Left lung (tissue), 4 donors: ENCODE measurements at regions not wholly inside any gene's neighbourhood (a gene's known extent, or its start where the extent isn't known, plus 50 kb on each side); places are given as distances from the start of the nearest gene placed in this dataset.
"Not testable (repeated sequence)": the region's sequence is repeated elsewhere in the genome, so short reads cannot be mapped to it uniquely, and the experiment has no call there.

ENCODE experiments used
- ATAC-seq: fragments of 200-7000 bp; cut with Tn5 transposase; one replicate; pipeline ENCODE4 v1.9.1; 2020; ENCODE audit warnings: moderate library complexity
- DNase-seq, 4 donors: peaks; one replicate each; pipeline ENCODE4 v3.0.0-alpha.2; 2013 to 2020
- H3K27ac ChIP-seq, 2 donors: fragments of 200-600 bp; sonication (generic) in 1 of 2; one replicate each; pipeline versions ENCODE4 v1.5.0 to v1.8.0; 2020 to 2021
- H3K27me3 ChIP-seq, 2 donors: fragments of 200-600 bp; sonication (generic) in 1 of 2; one replicate each; pipeline versions ENCODE4 v1.5.0 to v1.8.0; 2020 to 2021
- H3K36me3 ChIP-seq, 2 donors: fragments of 200-600 bp; sonication (generic) in 1 of 2; one replicate each; pipeline versions ENCODE4 v1.5.0 to v1.8.0; 2020 to 2021
- H3K4me1 ChIP-seq, 2 donors: fragments of 200-600 bp; one replicate each; pipeline ENCODE4 v1.8.0; 2021
- H3K4me3 ChIP-seq, 2 donors: fragments of 200-600 bp; sonication (generic) in 1 of 2; one replicate each; pipeline versions ENCODE4 v1.5.0 to v1.8.0; 2020 to 2021; ENCODE audit warnings: mild to moderate bottlenecking in 1 of 2
- H3K9me3 ChIP-seq, 2 donors: fragments of 200-600 bp; sonication (generic) in 1 of 2; one replicate each; pipeline versions ENCODE4 v1.5.0 to v1.8.0; 2020 to 2021
- CTCF ChIP-seq, 2 donors: fragments of 200-600 bp; sonication (generic) in 1 of 2; IDR thresholded peaks; one replicate each; pipeline versions ENCODE4 v1.5.0 to v1.8.0; 2021; ENCODE audit warnings: antibody characterized with exemption in 2 of 2
- intact Hi-C, 2 donors: fragments of 100-400 bp; cut with DNase I; formaldehyde crosslinking; loops; one replicate each; pipeline versions ENCODE4 v1.11.2 to v1.14.2; 2022
- donor health status: DM: no; HTN: yes; CAD: no.
- donor health status: DM: no; HTN: no; CAD: no.

GRCh38 chr2:226286916-226287315 is 512.7 kb downstream of the IRS1 start:
- Histone ChIP-seq H3K4me1 (no peaks in the 10 kb centered on the region), H3K36me3 (no peaks in the 10 kb centered on the region), H3K9me3 (peaks cover 0 to 16% of the 10 kb centered on the region in 2 donors), H3K4me3 (no peak overlapping the region), H3K27ac (no peak overlapping the region), H3K27me3 (no peaks in the 10 kb centered on the region)
- TF ChIP-seq CTCF (IDR thresholded peaks at IDR 0.05), result no peak
- ATAC-seq, result no peak
- DNase-seq, result no peak
- intact Hi-C loops, result no loop called here

GRCh38 chr2:226283796-226284195 is 515.8 kb downstream of the IRS1 start:
- DNase-seq (no peak), ATAC-seq (no peak)
- intact Hi-C loops, result no loop called here
- H3K27me3 ChIP-seq, result no peaks in the 10 kb centered on the region
- H3K27ac ChIP-seq, result no peak overlapping the region
- no peak for TF ChIP-seq CTCF (IDR thresholded peaks at IDR 0.05)
- H3K4me3 ChIP-seq, result no peak overlapping the region
- H3K36me3 ChIP-seq, result no peaks in the 10 kb centered on the region
- no peaks in the 10 kb centered on the region for H3K4me1 ChIP-seq
- H3K9me3 ChIP-seq, result no peaks in the 10 kb centered on the region

GRCh38 chr2:226282151-226282550 is 517.5 kb downstream of the IRS1 start:
- H3K27ac ChIP-seq, result no peak overlapping the region
- H3K4me3 ChIP-seq, result no peak overlapping the region
- ATAC-seq (no peak), DNase-seq (no peak)
- intact Hi-C loops, result no loop called here
- H3K36me3 ChIP-seq, result no peaks in the 10 kb centered on the region
- H3K27me3 ChIP-seq, result no peaks in the 10 kb centered on the region
- no peak for TF ChIP-seq CTCF (IDR thresholded peaks at IDR 0.05)
- H3K9me3 ChIP-seq, result no peaks in the 10 kb centered on the region
- H3K4me1 ChIP-seq, result no peaks in the 10 kb centered on the region

GRCh38 chr2:226280136-226280535 is 519.5 kb downstream of the IRS1 start:
- H3K27me3 ChIP-seq, DNase-seq, intact Hi-C loops: not testable (repeated sequence)

GRCh38 chr2:226275215-226275614 is 524.4 kb downstream of the IRS1 start:
- H3K4me1 ChIP-seq, result no peaks in the 10 kb centered on the region
- intact Hi-C loops, result no loop called here
- H3K27me3 ChIP-seq, result no peaks in the 10 kb centered on the region
- no peak overlapping the region for H3K27ac ChIP-seq
- DNase-seq, result no peak
- H3K9me3 ChIP-seq, result no peaks in the 10 kb centered on the region
- ATAC-seq, result no peak
- H3K36me3 ChIP-seq, result no peaks in the 10 kb centered on the region
- no peak overlapping the region for H3K4me3 ChIP-seq
- no peak for TF ChIP-seq CTCF (IDR thresholded peaks at IDR 0.05)

More at GRCh38 chr2:226280136-226280535, 519.5 kb downstream of the IRS1 start:
- H3K4me3 ChIP-seq, H3K36me3 ChIP-seq, H3K4me1 ChIP-seq, H3K9me3 ChIP-seq, ATAC-seq, H3K27ac ChIP-seq: not testable (repeated sequence)

- DNase-seq, result no peak
- ATAC-seq, result no peak
These were observed 525.5 kb downstream of the IRS1 start for GRCh38 chr2:226274143-226274542.

More at GRCh38 chr2:226274143-226274542, 525.5 kb downstream of the IRS1 start:
- Histone ChIP-seq H3K27ac (no peak overlapping the region), H3K4me1 (no peaks in the 10 kb centered on the region), H3K4me3 (no peak overlapping the region), H3K36me3 (no peaks in the 10 kb centered on the region), H3K9me3 (no peaks in the 10 kb centered on the region), H3K27me3 (no peaks in the 10 kb centered on the region)
- intact Hi-C loops, result no loop called here
- no peak for TF ChIP-seq CTCF (IDR thresholded peaks at IDR 0.05)
